IMR-90 (cell line): ENCODE measurements at regions not wholly inside any gene's neighbourhood (a gene's known extent, or its start where the extent isn't known, plus 50 kb on each side); places are given as distances from the start of the nearest gene placed in this dataset.

Experiments used
- BHLHE40 ChIP-seq: fragments of 150-350 bp; IDR thresholded peaks from 2 replicates; pipeline ENCODE4 v1.6.1; 2016; ENCODE audit warnings: mild to moderate bottlenecking, low read depth, low read length
- CEBPB ChIP-seq: IDR thresholded peaks from 2 replicates; pipeline ENCODE4 v1.6.1; 2012; ENCODE audit warnings: low read depth, low read length, improper control_type of control experiment
- CHD1 ChIP-seq: IDR thresholded peaks from 2 replicates; pipeline ENCODE4 v1.6.1; 2012; ENCODE audit warnings: low read depth, low read length, improper control_type of control experiment
- CTCF ChIP-seq: conservative IDR thresholded peaks from 2 replicates; pipeline ENCODE4 v1.5.1; 2012; ENCODE audit warnings: mild to moderate bottlenecking, low read depth, low read length, improper control_type of control experiment
- ELK1 ChIP-seq: fragments of 150-350 bp; IDR thresholded peaks from 2 replicates; pipeline ENCODE4 v1.6.1; 2016; ENCODE audit warnings: low read depth, mild to moderate bottlenecking, low read length, moderate library complexity, borderline replicate concordance
- POLR2A ChIP-seq: IDR thresholded peaks from 2 replicates; pipeline ENCODE4 v1.6.1; 2012; ENCODE audit warnings: mild to moderate bottlenecking, low read depth, low read length
- RAD21 ChIP-seq: IDR thresholded peaks from 2 replicates; pipeline ENCODE4 v1.6.1; 2012; ENCODE audit warnings: low read length, improper control_type of control experiment
- RCOR1 ChIP-seq: IDR thresholded peaks from 2 replicates; pipeline ENCODE4 v1.6.1; 2012; ENCODE audit warnings: mild to moderate bottlenecking, low read length, improper control_type of control experiment; ENCODE audit not compliant: insufficient replicate concordance
- RFX5 ChIP-seq: IDR thresholded peaks from 2 replicates; pipeline ENCODE4 v1.8.0; 2012; ENCODE audit warnings: low read depth, mild to moderate bottlenecking, low read length, moderate library complexity
- SMC3 ChIP-seq: fragments of 150-350 bp; IDR thresholded peaks from 2 replicates; pipeline ENCODE4 v1.6.1; 2016; ENCODE audit warnings: low read depth, mild to moderate bottlenecking, antibody characterized with exemption, low read length, moderate library complexity
- USF2 ChIP-seq: fragments of 150-350 bp; IDR thresholded peaks from 2 replicates; pipeline ENCODE4 v1.6.1; 2017; ENCODE audit warnings: mild to moderate bottlenecking, antibody characterized with exemption, low read length, low read depth

GRCh38 chr3:106560451-106560966 is 691.7 kb upstream of the CBLB start:
- TF ChIP-seq CTCF (no peak), BHLHE40 (no peak), RCOR1 (no peak), SMC3 (no peak), POLR2A (no peak), RFX5 (no peak), RAD21 (no peak), CHD1 (no peak), USF2 (no peak), CEBPB (peak; percentile 83), ELK1 (no peak)
